Activated naive CD4-positive, alpha-beta T cell treated with anti-CD3 and anti-CD28 coated beads, Interleukin-2, amount 50 U/mL, for 24 hours (primary cell): ENCODE measurements at regions not wholly inside any gene's neighbourhood (a gene's known extent, or its start where the extent isn't known, plus 50 kb on each side); places are given as distances from the start of the nearest gene placed in this dataset.
"Not testable (repeated sequence)": the region's sequence is repeated elsewhere in the genome, so short reads cannot be mapped to it uniquely, and the experiment has no call there.

Experiments
- H3K27ac Mint-ChIP-seq: one replicate; pipeline ENCODE4 v1.8.0; 2021; ENCODE audit warnings: mild to moderate bottlenecking, mixed read lengths
- H3K27me3 Mint-ChIP-seq: one replicate; pipeline ENCODE4 v1.8.0; 2021; ENCODE audit warnings: mixed read lengths
- H3K36me3 Mint-ChIP-seq: one replicate; pipeline ENCODE4 v1.8.0; 2021; ENCODE audit warnings: mixed read lengths
- H3K4me1 Mint-ChIP-seq: one replicate; pipeline ENCODE4 v1.8.0; 2021; ENCODE audit warnings: mixed read lengths
- H3K4me3 Mint-ChIP-seq: one replicate; pipeline ENCODE4 v1.8.0; 2021; ENCODE audit warnings: mild to moderate bottlenecking, mixed read lengths
- H3K9me3 Mint-ChIP-seq: one replicate; pipeline ENCODE4 v1.8.0; 2021; ENCODE audit warnings: mixed read lengths

GRCh38 chr10:81192221-81192788 lies 654.6 kb downstream of the SH2D4B start:
- Mint-ChIP-seq H3K4me3 (no peak overlapping the region), H3K27ac (no peak overlapping the region), H3K4me1 (no peaks in the 10 kb centered on the region), H3K9me3 (no peaks in the 10 kb centered on the region), H3K27me3 (no peaks in the 10 kb centered on the region), H3K36me3 (no peaks in the 10 kb centered on the region)

GRCh38 chr10:81200801-81201200 lies 663.1 kb downstream of the SH2D4B start:
- Mint-ChIP-seq H3K27ac (no peak overlapping the region), H3K4me3 (no peak overlapping the region), H3K9me3 (no peaks in the 10 kb centered on the region), H3K36me3 (no peaks in the 10 kb centered on the region), H3K27me3 (no peaks in the 10 kb centered on the region), H3K4me1 (no peaks in the 10 kb centered on the region)

- H3K36me3 Mint-ChIP-seq, H3K27ac Mint-ChIP-seq, H3K4me3 Mint-ChIP-seq, H3K9me3 Mint-ChIP-seq, H3K4me1 Mint-ChIP-seq, H3K27me3 Mint-ChIP-seq: not testable (repeated sequence)
Measured at GRCh38 chr10:81207359-81207758, 667.6 kb upstream of the NRG3 start.

GRCh38 chr10:81213370-81213769 lies 661.6 kb upstream of the NRG3 start:
- H3K9me3 Mint-ChIP-seq = no peaks in the 10 kb centered on the region
- H3K27me3 Mint-ChIP-seq = peaks cover 1% of the 10 kb centered on the region
- no peak overlapping the region for H3K4me3 Mint-ChIP-seq

GRCh38 chr10:81215498-81215897 lies 659.5 kb upstream of the NRG3 start:
- no peak overlapping the region for H3K4me3 Mint-ChIP-seq
- no peaks in the 10 kb centered on the region for H3K36me3 Mint-ChIP-seq
- no peaks in the 10 kb centered on the region for H3K27me3 Mint-ChIP-seq
- H3K9me3 Mint-ChIP-seq = no peaks in the 10 kb centered on the region
- no peak overlapping the region for H3K27ac Mint-ChIP-seq
- H3K4me1 Mint-ChIP-seq = no peaks in the 10 kb centered on the region

More at GRCh38 chr10:81213370-81213769, 661.6 kb upstream of the NRG3 start:
- Mint-ChIP-seq H3K27ac (no peak overlapping the region), H3K4me1 (no peaks in the 10 kb centered on the region), H3K36me3 (no peaks in the 10 kb centered on the region)

- H3K27me3 Mint-ChIP-seq = no peaks in the 10 kb centered on the region
Measured at GRCh38 chr10:81216949-81217348, 658.0 kb upstream of the NRG3 start.

GRCh38 chr10:81218307-81218706 lies 656.7 kb upstream of the NRG3 start:
- H3K27me3 Mint-ChIP-seq = peaks cover 1% of the 10 kb centered on the region
- no peak overlapping the region for H3K27ac Mint-ChIP-seq
- no peak overlapping the region for H3K4me3 Mint-ChIP-seq
- no peaks in the 10 kb centered on the region for H3K9me3 Mint-ChIP-seq
- no peaks in the 10 kb centered on the region for H3K36me3 Mint-ChIP-seq
- no peaks in the 10 kb centered on the region for H3K4me1 Mint-ChIP-seq

More at GRCh38 chr10:81216949-81217348, 658.0 kb upstream of the NRG3 start:
- H3K9me3 Mint-ChIP-seq = no peaks in the 10 kb centered on the region
- no peaks in the 10 kb centered on the region for H3K4me1 Mint-ChIP-seq
- H3K4me3 Mint-ChIP-seq = no peak overlapping the region
- no peaks in the 10 kb centered on the region for H3K36me3 Mint-ChIP-seq
- H3K27ac Mint-ChIP-seq = no peak overlapping the region

- H3K9me3 Mint-ChIP-seq = peaks cover 5% of the 10 kb centered on the region
- H3K4me3 Mint-ChIP-seq = no peak overlapping the region
- no peak overlapping the region for H3K27ac Mint-ChIP-seq
- no peaks in the 10 kb centered on the region for H3K4me1 Mint-ChIP-seq
- no peaks in the 10 kb centered on the region for H3K36me3 Mint-ChIP-seq
- H3K27me3 Mint-ChIP-seq = peaks cover 1% of the 10 kb centered on the region
Measured at GRCh38 chr10:81219758-81220157, 655.2 kb upstream of the NRG3 start.

- Mint-ChIP-seq H3K4me1 (no peaks in the 10 kb centered on the region), H3K27me3 (no peaks in the 10 kb centered on the region), H3K36me3 (no peaks in the 10 kb centered on the region), H3K4me3 (no peak overlapping the region), H3K9me3 (no peaks in the 10 kb centered on the region), H3K27ac (no peak overlapping the region)
Measured at GRCh38 chr10:81248886-81249285, 626.1 kb upstream of the NRG3 start.

- no peaks in the 10 kb centered on the region for H3K36me3 Mint-ChIP-seq
- H3K27me3 Mint-ChIP-seq = no peaks in the 10 kb centered on the region
- no peak overlapping the region for H3K4me3 Mint-ChIP-seq
- H3K27ac Mint-ChIP-seq = no peak overlapping the region
- no peaks in the 10 kb centered on the region for H3K4me1 Mint-ChIP-seq
- H3K9me3 Mint-ChIP-seq = no peaks in the 10 kb centered on the region
Measured at GRCh38 chr10:81251457-81252115, 623.4 kb upstream of the NRG3 start.

- H3K9me3 Mint-ChIP-seq, H3K4me3 Mint-ChIP-seq, H3K4me1 Mint-ChIP-seq, H3K27me3 Mint-ChIP-seq, H3K36me3 Mint-ChIP-seq, H3K27ac Mint-ChIP-seq: not testable (repeated sequence)
Measured at GRCh38 chr10:81264991-81265390, 610.0 kb upstream of the NRG3 start.

- Mint-ChIP-seq H3K9me3 (peaks cover 12% of the 10 kb centered on the region), H3K4me3 (no peak overlapping the region), H3K27ac (no peak overlapping the region), H3K27me3 (no peaks in the 10 kb centered on the region), H3K4me1 (no peaks in the 10 kb centered on the region), H3K36me3 (no peaks in the 10 kb centered on the region)
Measured at GRCh38 chr10:81270051-81270450, 604.9 kb upstream of the NRG3 start.

- Mint-ChIP-seq H3K4me1 (no peaks in the 10 kb centered on the region), H3K27me3 (no peaks in the 10 kb centered on the region), H3K9me3 (peaks cover 6% of the 10 kb centered on the region), H3K36me3 (no peaks in the 10 kb centered on the region), H3K4me3 (no peak overlapping the region), H3K27ac (no peak overlapping the region)
Measured at GRCh38 chr10:81280497-81281479, 594.2 kb upstream of the NRG3 start.

GRCh38 chr10:81288544-81288943 lies 586.5 kb upstream of the NRG3 start:
- H3K36me3 Mint-ChIP-seq = no peaks in the 10 kb centered on the region

GRCh38 chr10:81297292-81297691 lies 577.7 kb upstream of the NRG3 start:
- H3K36me3 Mint-ChIP-seq = no peaks in the 10 kb centered on the region
- H3K27me3 Mint-ChIP-seq = peaks cover 4% of the 10 kb centered on the region
- H3K27ac Mint-ChIP-seq = no peak overlapping the region
- H3K4me1 Mint-ChIP-seq = no peaks in the 10 kb centered on the region
- H3K9me3 Mint-ChIP-seq = peaks cover 5% of the 10 kb centered on the region
- no peak overlapping the region for H3K4me3 Mint-ChIP-seq

More at GRCh38 chr10:81288544-81288943, 586.5 kb upstream of the NRG3 start:
- Mint-ChIP-seq H3K4me3 (no peak overlapping the region), H3K27ac (no peak overlapping the region), H3K4me1 (no peaks in the 10 kb centered on the region), H3K27me3 (no peaks in the 10 kb centered on the region), H3K9me3 (peaks cover 8% of the 10 kb centered on the region)

GRCh38 chr10:81303656-81304055 lies 571.3 kb upstream of the NRG3 start:
- no peak overlapping the region for H3K4me3 Mint-ChIP-seq
- H3K27ac Mint-ChIP-seq = no peak overlapping the region

More at GRCh38 chr10:81303656-81304055, 571.3 kb upstream of the NRG3 start:
- Mint-ChIP-seq H3K4me1 (no peaks in the 10 kb centered on the region), H3K9me3 (peaks cover 10% of the 10 kb centered on the region), H3K27me3 (peaks cover 4% of the 10 kb centered on the region), H3K36me3 (no peaks in the 10 kb centered on the region)
